H9 (cell line): ENCODE measurements at regions not wholly inside any gene's neighbourhood (a gene's known extent, or its start where the extent isn't known, plus 50 kb on each side); places are given as distances from the start of the nearest gene placed in this dataset.

Experiments used
- DNase-seq: peaks from one replicate; pipeline ENCODE4 v3.0.0-alpha.2; 2017
- H2AFZ ChIP-seq: one replicate; pipeline ENCODE4 v1.6.1; 2013; ENCODE audit warnings: mild to moderate bottlenecking, low read length, control low read depth, moderate library complexity
- H2AK5ac ChIP-seq: 2 replicates; pipeline ENCODE4 v1.6.1; 2013; ENCODE audit warnings: low read length, control low read depth, mixed read lengths; ENCODE audit not compliant: insufficient read length
- H2BK120ac ChIP-seq: one replicate; pipeline ENCODE4 v1.6.1; 2013; ENCODE audit warnings: low read depth, mild to moderate bottlenecking, low read length, control low read depth, inconsistent platforms; ENCODE audit not compliant: poor library complexity, severe bottlenecking
- H2BK12ac ChIP-seq: 2 replicates; pipeline ENCODE4 v1.6.1; 2013; ENCODE audit warnings: low read length, control low read depth, mixed read lengths, low read depth; ENCODE audit not compliant: insufficient read length
- H2BK15ac ChIP-seq: 2 replicates; pipeline ENCODE4 v1.6.1; 2013; ENCODE audit warnings: low read depth, low read length, control low read depth
- H2BK20ac ChIP-seq: one replicate; pipeline ENCODE4 v1.6.1; 2013; ENCODE audit warnings: low read depth, mild to moderate bottlenecking, low read length, control low read depth, inconsistent platforms; ENCODE audit not compliant: poor library complexity, severe bottlenecking
- H2BK5ac ChIP-seq: 2 replicates; pipeline ENCODE4 v1.6.1; 2013; ENCODE audit warnings: low read length, control low read depth, mixed read lengths; ENCODE audit not compliant: insufficient read length
- H3K14ac ChIP-seq: 2 replicates; pipeline ENCODE4 v1.6.1; 2013; ENCODE audit warnings: low read length, control low read depth; ENCODE audit not compliant: insufficient read depth
- H3K18ac ChIP-seq: 2 replicates; pipeline ENCODE4 v1.6.1; 2013; ENCODE audit warnings: low read depth, mild to moderate bottlenecking, mixed read lengths, low read length, control low read depth; ENCODE audit not compliant: insufficient read length
- H3K23ac ChIP-seq: 2 replicates; pipeline ENCODE4 v1.6.1; 2013; ENCODE audit warnings: low read length, control low read depth, mixed read lengths, low read depth; ENCODE audit not compliant: insufficient read length
- H3K23me2 ChIP-seq: 2 replicates; pipeline ENCODE4 v1.6.1; 2013; ENCODE audit warnings: low read depth, mild to moderate bottlenecking, mixed read lengths, low read length, control low read depth; ENCODE audit not compliant: insufficient read length, poor library complexity, severe bottlenecking
- H3K27ac ChIP-seq: 2 replicates; pipeline ENCODE4 v1.5.1; 2013; ENCODE audit warnings: low read length, control low read depth, mixed read lengths, low read depth; ENCODE audit not compliant: insufficient read length
- H3K27me3 ChIP-seq: 2 replicates; pipeline ENCODE4 v1.6.1; 2013; ENCODE audit warnings: low read length, control low read depth, inconsistent platforms; ENCODE audit not compliant: insufficient read depth
- H3K4ac ChIP-seq: 2 replicates; pipeline ENCODE4 v1.6.1; 2013; ENCODE audit warnings: low read depth, mild to moderate bottlenecking, control low read depth, inconsistent platforms, low read length, moderate library complexity
- H3K4me1 ChIP-seq: 2 replicates; pipeline ENCODE4 v1.6.1; 2013; ENCODE audit warnings: low read length, control low read depth, inconsistent platforms; ENCODE audit not compliant: insufficient read depth
- H3K4me2 ChIP-seq: 2 replicates; pipeline ENCODE4 v1.6.1; 2013; ENCODE audit warnings: low read length, control low read depth, mixed read lengths; ENCODE audit not compliant: insufficient read length, insufficient read depth
- H3K56ac ChIP-seq: 2 replicates; pipeline ENCODE4 v1.6.1; 2013; ENCODE audit warnings: low read depth, mild to moderate bottlenecking, mixed read lengths, low read length, control low read depth; ENCODE audit not compliant: insufficient read length
- H3K79me1 ChIP-seq: 2 replicates; pipeline ENCODE4 v1.6.1; 2013; ENCODE audit warnings: low read depth, mild to moderate bottlenecking, moderate library complexity, low read length, control low read depth, inconsistent platforms; ENCODE audit not compliant: insufficient read depth, poor library complexity, severe bottlenecking
- H3K79me2 ChIP-seq: 2 replicates; pipeline ENCODE4 v1.6.1; 2013; ENCODE audit warnings: low read length, control low read depth, inconsistent platforms; ENCODE audit not compliant: insufficient read depth
- H3K9ac ChIP-seq: 2 replicates; pipeline ENCODE4 v1.6.1; 2013; ENCODE audit warnings: low read length, control low read depth, mixed read lengths; ENCODE audit not compliant: insufficient read length; ENCODE audit errors: extremely low read depth
- H3K9me3 ChIP-seq: one replicate; pipeline ENCODE4 v1.6.1; 2013; ENCODE audit warnings: low read depth, low read length, inconsistent platforms; ENCODE audit not compliant: control insufficient read depth
- H3T11ph ChIP-seq: one replicate; pipeline ENCODE4 v1.6.1; 2013; ENCODE audit warnings: mild to moderate bottlenecking, low read length, control low read depth, inconsistent platforms
- H4K20me1 ChIP-seq: one replicate; pipeline ENCODE4 v1.6.1; 2013; ENCODE audit not compliant: control insufficient read depth, insufficient read length, insufficient read depth
- H4K5ac ChIP-seq: 2 replicates; pipeline ENCODE4 v1.6.1; 2013; ENCODE audit warnings: low read depth, mild to moderate bottlenecking, mixed read lengths, low read length, control low read depth; ENCODE audit not compliant: insufficient read length
- H4K8ac ChIP-seq: replicated peaks from 2 replicates; pipeline ENCODE4 v1.6.1; 2013; ENCODE audit warnings: low read length, control low read depth, mixed read lengths, low read depth; ENCODE audit not compliant: insufficient read length
- H4K91ac ChIP-seq: 2 replicates; pipeline ENCODE4 v1.6.1; 2013; ENCODE audit warnings: low read depth, mild to moderate bottlenecking, moderate library complexity, mixed read lengths, low read length, control low read depth; ENCODE audit not compliant: insufficient read length
- H3K27ac Mint-ChIP-seq, 3 experiments: 2 replicates in 2 of 3; 3 replicates in 1 of 3; pipeline ENCODE4 v1.8.0; 2020 to 2021; ENCODE audit warnings: mixed read lengths in 3 of 3, mild to moderate bottlenecking in 1 of 3, moderate library complexity in 1 of 3
- H3K27me3 Mint-ChIP-seq: 2 replicates; pipeline ENCODE4 v1.8.0; 2021; ENCODE audit warnings: low read depth, mild to moderate bottlenecking, moderate library complexity, mixed read lengths
- H3K36me3 Mint-ChIP-seq, 3 experiments: 2 replicates in 2 of 3; 3 replicates in 1 of 3; pipeline ENCODE4 v1.8.0; 2020 to 2021; ENCODE audit warnings: low read depth in 3 of 3, mixed read lengths in 3 of 3; ENCODE audit not compliant: insufficient read depth in 1 of 3
- H3K4me1 Mint-ChIP-seq, 2 experiments: 2 replicates each; pipeline ENCODE4 v1.8.0; 2020; ENCODE audit warnings: mixed read lengths in 2 of 2
- H3K4me3 Mint-ChIP-seq, 2 experiments: 2 replicates in 1 of 2; 3 replicates in 1 of 2; pipeline ENCODE4 v1.8.0; 2020 to 2021; ENCODE audit warnings: mild to moderate bottlenecking in 2 of 2, mixed read lengths in 2 of 2, moderate library complexity in 1 of 2
- H3K9me3 Mint-ChIP-seq, 2 experiments: 2 replicates in 1 of 2; 3 replicates in 1 of 2; pipeline ENCODE4 v1.8.0; 2020; ENCODE audit warnings: mild to moderate bottlenecking in 2 of 2, mixed read lengths in 2 of 2, moderate library complexity in 1 of 2
- WGBS: extraction: QIAGEN DNeasy Blood & Tissue Kit; methylation state at CpG from one replicate; pipeline ENCODE4 v1.1.7; 2013; ENCODE audit warnings: missing lambda C conversion rate, low lambda C conversion rate, mixed read lengths; ENCODE audit not compliant: insufficient read length; ENCODE audit errors: extremely low coverage; 5-methylcytosine and 5-hydroxymethylcytosine counted together
- TF ChIP-seq, protein P1 (sequence below): fragments of 200-600 bp; sonication (generic); conservative IDR thresholded peaks from 3 replicates; pipeline ENCODE4 v1.8.0; 2021; ENCODE audit warnings: antibody characterized with exemption, mild to moderate bottlenecking

DNA sequence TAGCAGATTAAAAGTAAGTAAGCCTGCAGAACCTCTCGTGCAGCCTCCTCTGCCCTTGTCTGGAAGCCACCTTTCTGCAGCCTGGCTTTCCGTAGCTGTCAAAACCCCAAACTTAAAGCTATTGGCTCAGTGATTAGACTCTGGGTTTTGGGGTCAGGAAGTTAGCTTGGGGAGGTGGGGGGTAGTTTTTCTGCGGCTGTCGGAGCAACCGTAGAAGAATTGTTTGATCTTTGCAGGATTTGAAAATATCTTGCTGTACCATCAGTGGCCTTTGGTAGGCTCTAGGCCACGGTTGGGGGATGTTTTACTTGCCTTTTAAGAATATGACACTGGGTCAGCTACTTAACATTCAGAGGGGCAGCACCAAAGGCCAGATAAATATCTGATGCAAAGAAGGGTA is 88.4 kb upstream of the RASGRP1 start:
- Histone ChIP-seq H3K4me2 (no peak overlapping the region), H4K5ac (no peak overlapping the region), H3K23me2 (no peaks in the 10 kb centered on the region), H3K18ac (no peak overlapping the region), H2BK12ac (no peak overlapping the region), H3K79me2 (no peaks in the 10 kb centered on the region), H2BK15ac (no peak overlapping the region), H3K79me1 (no peaks in the 10 kb centered on the region), H3K27me3 (no peaks in the 10 kb centered on the region), H3K27ac (no peak overlapping the region), H3K56ac (no peak overlapping the region), H2BK120ac (no peak overlapping the region), H2BK20ac (no peak overlapping the region), H3K9ac (no peak overlapping the region), H3K14ac (no peak overlapping the region), H4K8ac (no peak overlapping the region), H3K9me3 (no peaks in the 10 kb centered on the region), H2BK5ac (no peak overlapping the region), H2AFZ (no peak overlapping the region), H3K4me1 (no peaks in the 10 kb centered on the region; the same call in 1 of the 2 replicates), H3K23ac (no peak overlapping the region), H3K4ac (no peak overlapping the region), H4K20me1 (no peaks in the 10 kb centered on the region), H3T11ph (no peak overlapping the region), H2AK5ac (no peak overlapping the region), H4K91ac (no peak overlapping the region)
- Mint-ChIP-seq H3K4me1 (peaks cover 13 to 21% of the 10 kb centered on the region in 2 experiments), H3K36me3 (no peaks in the 10 kb centered on the region), H3K27ac (no peak overlapping the region), H3K9me3 (no peaks in the 10 kb centered on the region), H3K4me3 (no peak overlapping the region), H3K27me3 (no peaks in the 10 kb centered on the region)
- no peak for DNase-seq
- WGBS = no CpG with 5 or more reads among the region's 6 CpGs
- TF ChIP-seq, protein P1, sequence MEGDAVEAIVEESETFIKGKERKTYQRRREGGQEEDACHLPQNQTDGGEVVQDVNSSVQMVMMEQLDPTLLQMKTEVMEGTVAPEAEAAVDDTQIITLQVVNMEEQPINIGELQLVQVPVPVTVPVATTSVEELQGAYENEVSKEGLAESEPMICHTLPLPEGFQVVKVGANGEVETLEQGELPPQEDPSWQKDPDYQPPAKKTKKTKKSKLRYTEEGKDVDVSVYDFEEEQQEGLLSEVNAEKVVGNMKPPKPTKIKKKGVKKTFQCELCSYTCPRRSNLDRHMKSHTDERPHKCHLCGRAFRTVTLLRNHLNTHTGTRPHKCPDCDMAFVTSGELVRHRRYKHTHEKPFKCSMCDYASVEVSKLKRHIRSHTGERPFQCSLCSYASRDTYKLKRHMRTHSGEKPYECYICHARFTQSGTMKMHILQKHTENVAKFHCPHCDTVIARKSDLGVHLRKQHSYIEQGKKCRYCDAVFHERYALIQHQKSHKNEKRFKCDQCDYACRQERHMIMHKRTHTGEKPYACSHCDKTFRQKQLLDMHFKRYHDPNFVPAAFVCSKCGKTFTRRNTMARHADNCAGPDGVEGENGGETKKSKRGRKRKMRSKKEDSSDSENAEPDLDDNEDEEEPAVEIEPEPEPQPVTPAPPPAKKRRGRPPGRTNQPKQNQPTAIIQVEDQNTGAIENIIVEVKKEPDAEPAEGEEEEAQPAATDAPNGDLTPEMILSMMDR = no peak
